DMS53 treated with DMSO at 0.1 percent for 48 hours (cell line): ENCODE measurements at regions not wholly inside any gene's neighbourhood (a gene's known extent, or its start where the extent isn't known, plus 50 kb on each side); places are given as distances from the start of the nearest gene placed in this dataset.
A peak's percentile ranks its signal among the peaks of the same experiment; 100 is the strongest.

Source experiments
- DNase-seq: peaks from one replicate; lab custom pipeline; 2025; ENCODE audit not compliant: unreplicated experiment; lab: John Stamatoyannopoulos, UW

GRCh38 chr12:69094606-69095216 lies 144.7 kb upstream of the CPSF6 start:
- no peak for DNase-seq

- DNase-seq = no peak
These were observed 143.4 kb upstream of the CPSF6 start for GRCh38 chr12:69095765-69096477.

GRCh38 chr12:69096669-69097335 lies 142.6 kb upstream of the CPSF6 start:
- peak; percentile 15 for DNase-seq

GRCh38 chr12:69097619-69098368 lies 141.6 kb upstream of the CPSF6 start:
- peak; percentile 5 for DNase-seq

GRCh38 chr12:69099201-69099837 lies 140.1 kb upstream of the CPSF6 start:
- no peak for DNase-seq

GRCh38 chr12:69101505-69101904 lies 137.9 kb upstream of the CPSF6 start:
- DNase-seq = peak; percentile 96

- no peak for DNase-seq
These were observed 136.5 kb upstream of the CPSF6 start for GRCh38 chr12:69102856-69103255.

GRCh38 chr12:69105101-69105962 lies 134.0 kb upstream of the CPSF6 start:
- peak; percentile 29 for DNase-seq

- no peak for DNase-seq
These were observed 132.8 kb upstream of the CPSF6 start for GRCh38 chr12:69106482-69107118.

GRCh38 chr12:69107541-69107940 lies 131.8 kb upstream of the CPSF6 start:
- no peak for DNase-seq

- no peak for DNase-seq
These were observed 131.3 kb upstream of the CPSF6 start for GRCh38 chr12:69108037-69108436.

- no peak for DNase-seq
These were observed 126.8 kb upstream of the CPSF6 start for GRCh38 chr12:69112616-69113015.

- no peak for DNase-seq
These were observed 124.3 kb upstream of the CPSF6 start for GRCh38 chr12:69115099-69115498.

GRCh38 chr12:69115951-69116350 lies 123.4 kb upstream of the CPSF6 start:
- DNase-seq = no peak

- no peak for DNase-seq
These were observed 121.7 kb upstream of the CPSF6 start for GRCh38 chr12:69117566-69118266.

- no peak for DNase-seq
These were observed 120.9 kb upstream of the CPSF6 start for GRCh38 chr12:69118516-69118915.

- no peak for DNase-seq
These were observed 119.6 kb upstream of the CPSF6 start for GRCh38 chr12:69119770-69120169.

- DNase-seq = no peak
These were observed 119.0 kb upstream of the CPSF6 start for GRCh38 chr12:69120354-69120753.

- no peak for DNase-seq
These were observed 116.1 kb upstream of the CPSF6 start for GRCh38 chr12:69123311-69123710.
